Bronchial epithelial cell (primary cell): ENCODE measurements at regions not wholly inside any gene's neighbourhood (a gene's known extent, or its start where the extent isn't known, plus 50 kb on each side); places are given as distances from the start of the nearest gene placed in this dataset.

Source experiments
- DNase-seq: peaks from one replicate; pipeline ENCODE4 v3.0.0-alpha.2; 2010; ENCODE audit warnings: low read depth
- FAIRE-seq: peaks from 2 replicates; lab custom pipeline; 2011; peaks lifted over from hg19 to GRCh38; lab: Jason Lieb, UNC
- H3K27me3 ChIP-seq: 2 replicates; pipeline ENCODE4 v1.5.1; 2011; ENCODE audit warnings: low read length; ENCODE audit not compliant: control insufficient read depth, insufficient read depth
- H3K36me3 ChIP-seq: 2 replicates; pipeline ENCODE4 v1.5.1; 2011; ENCODE audit warnings: low read length; ENCODE audit not compliant: control insufficient read depth, insufficient read depth
- H3K4me3 ChIP-seq: 2 replicates; pipeline ENCODE4 v1.5.1; 2011; ENCODE audit warnings: mild to moderate bottlenecking, low read depth, low read length, control low read depth
- TF ChIP-seq, protein P1 (sequence below): IDR thresholded peaks from 2 replicates; pipeline ENCODE4 v1.5.1; 2011; ENCODE audit warnings: mild to moderate bottlenecking, moderate library complexity, low read length, control low read depth, inconsistent platforms; ENCODE audit not compliant: insufficient read depth, severe bottlenecking

- FAIRE-seq, result no peak
Measured at GRCh38 chr2:238967031-238967977, 119.4 kb downstream of the TWIST2 start.

GRCh38 chr2:238967978-238968360 lies 120.1 kb downstream of the TWIST2 start:
- TF ChIP-seq, protein P1, sequence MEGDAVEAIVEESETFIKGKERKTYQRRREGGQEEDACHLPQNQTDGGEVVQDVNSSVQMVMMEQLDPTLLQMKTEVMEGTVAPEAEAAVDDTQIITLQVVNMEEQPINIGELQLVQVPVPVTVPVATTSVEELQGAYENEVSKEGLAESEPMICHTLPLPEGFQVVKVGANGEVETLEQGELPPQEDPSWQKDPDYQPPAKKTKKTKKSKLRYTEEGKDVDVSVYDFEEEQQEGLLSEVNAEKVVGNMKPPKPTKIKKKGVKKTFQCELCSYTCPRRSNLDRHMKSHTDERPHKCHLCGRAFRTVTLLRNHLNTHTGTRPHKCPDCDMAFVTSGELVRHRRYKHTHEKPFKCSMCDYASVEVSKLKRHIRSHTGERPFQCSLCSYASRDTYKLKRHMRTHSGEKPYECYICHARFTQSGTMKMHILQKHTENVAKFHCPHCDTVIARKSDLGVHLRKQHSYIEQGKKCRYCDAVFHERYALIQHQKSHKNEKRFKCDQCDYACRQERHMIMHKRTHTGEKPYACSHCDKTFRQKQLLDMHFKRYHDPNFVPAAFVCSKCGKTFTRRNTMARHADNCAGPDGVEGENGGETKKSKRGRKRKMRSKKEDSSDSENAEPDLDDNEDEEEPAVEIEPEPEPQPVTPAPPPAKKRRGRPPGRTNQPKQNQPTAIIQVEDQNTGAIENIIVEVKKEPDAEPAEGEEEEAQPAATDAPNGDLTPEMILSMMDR, result no peak
- Histone ChIP-seq H3K27me3 (no peaks in the 10 kb centered on the region), H3K4me3 (no peak overlapping the region), H3K36me3 (no peaks in the 10 kb centered on the region)
- FAIRE-seq (no peak), DNase-seq (no peak)

More at GRCh38 chr2:238967031-238967977, 119.4 kb downstream of the TWIST2 start:
- TF ChIP-seq, protein P1, result no peak
- no peak overlapping the region for H3K4me3 ChIP-seq
- H3K27me3 ChIP-seq, result no peaks in the 10 kb centered on the region
- DNase-seq, result no peak
- no peaks in the 10 kb centered on the region for H3K36me3 ChIP-seq

- FAIRE-seq (no peak), DNase-seq (no peak)
- TF ChIP-seq, protein P1, result no peak
- no peaks in the 10 kb centered on the region for H3K27me3 ChIP-seq
- H3K36me3 ChIP-seq, result no peaks in the 10 kb centered on the region
- H3K4me3 ChIP-seq, result no peak overlapping the region
Measured at GRCh38 chr2:238968616-238969384, 120.9 kb downstream of the TWIST2 start.

- TF ChIP-seq, protein P1, result no peak
- Histone ChIP-seq H3K27me3 (no peaks in the 10 kb centered on the region), H3K4me3 (no peak overlapping the region), H3K36me3 (no peaks in the 10 kb centered on the region)
- no peak for FAIRE-seq
- DNase-seq, result no peak
Measured at GRCh38 chr2:238969857-238970256, 122.0 kb downstream of the TWIST2 start.

DNA sequence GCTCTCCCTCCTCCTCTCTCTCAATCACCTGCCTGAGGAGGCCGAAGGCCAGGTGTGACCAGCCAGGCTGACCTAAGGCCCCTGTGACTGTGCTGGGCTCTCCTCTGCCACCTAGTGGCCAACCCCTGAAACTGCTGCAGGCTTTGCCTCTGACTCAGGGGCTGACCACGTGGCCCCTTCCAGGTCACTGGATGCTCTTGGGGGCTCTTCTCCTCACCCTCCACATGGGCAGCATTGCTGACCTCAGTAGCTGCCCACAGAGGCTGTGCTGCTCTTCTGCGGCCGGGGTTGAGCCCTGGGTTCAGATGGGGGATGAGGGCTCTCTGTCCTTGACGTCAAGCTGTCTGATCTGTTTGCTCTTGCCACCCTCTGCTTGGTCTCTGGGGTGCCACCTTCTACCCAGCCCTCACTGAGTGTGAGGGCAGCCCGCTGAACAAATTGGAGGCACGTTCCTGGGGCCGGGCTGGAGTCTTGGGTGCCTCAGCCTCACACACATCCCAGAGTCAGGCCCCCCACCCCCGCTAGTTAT lies 122.7 kb downstream of the TWIST2 start:
- TF ChIP-seq, protein P1, result peak; percentile 98
- DNase-seq (peak; percentile 44), FAIRE-seq (no peak)
- no peak overlapping the region for H3K4me3 ChIP-seq
- H3K27me3 ChIP-seq, result no peaks in the 10 kb centered on the region
- H3K36me3 ChIP-seq, result no peaks in the 10 kb centered on the region
